GM18519 (cell line): ENCODE measurements at regions not wholly inside any gene's neighbourhood (a gene's known extent, or its start where the extent isn't known, plus 50 kb on each side); places are given as distances from the start of the nearest gene placed in this dataset.
"Not testable (repeated sequence)": the region's sequence is repeated elsewhere in the genome, so short reads cannot be mapped to it uniquely, and the experiment has no call there.

Experiments
- ATAC-seq: cut with Tn5 transposase; IDR thresholded peaks from one replicate; pipeline ENCODE4 v1.9.1; 2021; ENCODE audit warnings: mild to moderate bottlenecking, moderate library complexity; ENCODE audit not compliant: unreplicated experiment, low FRiP score

DNA sequence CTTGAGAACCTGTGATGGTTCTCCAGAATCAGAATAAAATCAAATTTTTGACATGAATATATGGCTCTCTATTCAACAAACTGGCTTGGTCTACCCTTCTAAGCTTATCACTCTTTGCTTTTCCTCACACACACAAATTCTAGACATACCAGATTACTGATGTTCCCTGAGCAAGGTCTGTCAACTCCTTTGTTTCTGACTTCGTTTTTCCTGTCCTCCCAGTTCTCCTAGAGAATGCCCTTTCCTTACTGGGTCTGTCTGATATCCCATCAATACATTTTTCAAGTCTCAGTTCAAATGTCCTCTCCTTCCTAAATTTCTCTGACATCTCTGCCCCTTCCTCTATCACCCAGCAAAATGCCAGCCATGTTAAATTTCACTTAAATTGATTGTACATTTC is 202.1 kb upstream of the IGFBP7 start:
- ATAC-seq, result no peak

DNA sequence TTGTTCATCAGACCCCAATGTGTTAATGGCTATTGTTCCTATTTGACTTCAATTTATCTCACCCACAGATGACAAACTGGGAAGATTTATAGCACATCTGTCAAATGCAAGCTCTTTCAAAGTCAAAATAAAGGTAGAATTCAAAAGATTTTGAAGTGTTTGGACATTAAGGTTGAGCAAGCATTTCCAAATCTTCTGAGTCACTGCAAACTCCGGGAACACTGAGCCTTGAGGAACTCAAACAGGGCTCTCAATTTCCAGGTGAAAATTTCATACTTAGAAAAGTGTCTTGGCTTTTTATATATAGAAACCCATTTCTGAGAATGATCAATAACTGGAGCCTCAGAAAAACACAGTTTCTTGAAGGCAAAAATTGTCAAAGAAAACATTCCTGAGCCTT is 199.5 kb upstream of the IGFBP7 start:
- ATAC-seq, result no peak

DNA sequence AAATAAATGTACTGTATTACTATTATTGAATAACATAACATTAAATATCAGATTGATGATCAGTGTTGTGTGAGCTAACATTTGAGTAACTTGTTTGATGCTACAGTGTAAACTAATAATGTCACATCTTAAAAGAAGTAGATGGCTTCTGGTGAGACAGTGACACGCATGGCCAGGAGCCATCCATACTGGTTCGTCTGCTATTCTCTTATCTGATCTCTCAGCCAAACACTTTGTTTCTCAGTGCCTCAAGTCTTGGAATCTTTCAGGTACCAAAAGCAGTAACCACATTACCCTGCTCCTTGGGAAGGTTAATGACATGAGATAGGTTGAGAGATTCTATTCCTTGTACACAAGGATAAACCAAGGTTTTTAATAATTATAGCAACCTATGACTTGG is 198.1 kb upstream of the IGFBP7 start:
- no peak for ATAC-seq

DNA sequence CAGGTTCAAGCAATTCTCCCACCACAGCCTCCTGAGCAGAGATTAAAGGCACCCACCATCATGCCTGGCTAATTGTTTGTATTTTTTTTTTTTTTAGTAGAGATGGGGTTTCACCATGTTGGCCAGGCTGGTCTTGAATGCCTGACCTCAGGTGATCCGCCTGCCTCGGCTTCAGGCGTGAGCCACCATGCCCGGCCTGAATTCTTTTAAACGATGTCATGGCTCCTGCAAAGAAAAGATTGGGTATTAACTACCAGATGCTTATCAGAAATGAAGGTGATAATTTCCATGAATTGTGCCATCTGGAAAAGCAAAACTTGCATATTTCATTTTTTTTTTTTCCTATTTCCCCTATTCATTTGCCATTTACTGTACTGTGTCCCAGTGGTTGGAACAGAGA is 195.7 kb upstream of the IGFBP7 start:
- ATAC-seq, result no peak

DNA sequence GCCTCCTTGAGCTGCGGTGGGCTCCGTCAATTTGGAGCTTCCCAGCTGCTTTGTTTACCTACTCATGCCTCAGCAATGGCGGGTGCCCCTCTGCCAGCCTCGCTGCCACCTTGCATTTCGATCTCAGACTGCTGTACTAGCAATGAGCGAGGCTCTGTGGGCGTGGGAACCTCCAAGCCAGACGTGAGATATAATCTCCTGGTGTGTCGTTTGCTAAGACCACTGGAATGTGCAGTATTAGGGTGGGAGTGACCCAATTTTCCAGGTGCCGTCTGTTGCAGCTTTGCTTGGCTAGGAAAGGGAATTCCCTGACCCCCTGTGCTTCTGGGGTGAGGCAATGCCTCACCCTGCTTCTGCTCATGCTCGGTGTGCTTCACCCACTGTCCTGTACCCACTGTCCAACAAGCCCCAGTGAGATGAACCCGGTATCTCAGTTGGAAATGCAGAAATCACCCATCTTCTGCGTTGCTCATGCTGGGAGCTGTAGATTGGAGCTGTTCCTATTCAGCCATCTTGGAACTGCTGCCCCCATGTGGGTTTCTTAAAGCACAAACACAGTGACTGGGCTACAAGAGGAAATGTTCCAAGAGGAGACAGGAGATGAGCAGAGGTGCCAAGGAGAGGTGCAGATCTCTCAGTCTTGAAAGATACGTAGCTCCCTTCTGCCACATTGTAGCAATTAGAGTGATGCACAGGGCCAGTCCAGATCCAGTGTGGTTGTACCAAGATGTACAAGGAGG is 193.0 kb upstream of the IGFBP7 start:
- ATAC-seq, result no peak

DNA sequence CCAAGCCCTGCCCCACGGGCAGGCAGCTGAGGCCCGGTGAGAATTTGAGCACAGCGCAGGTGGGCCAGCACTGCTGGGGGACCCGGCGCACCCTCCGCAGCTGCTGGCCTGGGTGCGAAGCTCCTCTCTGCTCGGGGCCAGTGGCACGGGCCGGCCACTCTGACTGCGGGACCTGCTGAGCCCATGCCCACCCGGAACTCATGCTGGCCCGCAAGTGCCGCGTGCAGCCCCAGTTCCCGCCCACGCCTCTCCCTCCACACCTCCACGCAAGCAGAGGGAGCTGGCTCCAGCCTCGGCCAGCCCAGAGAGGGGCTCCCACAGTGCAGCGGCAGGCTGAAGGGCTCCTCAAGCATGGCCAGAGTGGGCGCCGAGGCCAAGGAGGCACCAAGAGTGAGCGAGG is 190.1 kb upstream of the IGFBP7 start:
- ATAC-seq, result not testable (repeated sequence)

DNA sequence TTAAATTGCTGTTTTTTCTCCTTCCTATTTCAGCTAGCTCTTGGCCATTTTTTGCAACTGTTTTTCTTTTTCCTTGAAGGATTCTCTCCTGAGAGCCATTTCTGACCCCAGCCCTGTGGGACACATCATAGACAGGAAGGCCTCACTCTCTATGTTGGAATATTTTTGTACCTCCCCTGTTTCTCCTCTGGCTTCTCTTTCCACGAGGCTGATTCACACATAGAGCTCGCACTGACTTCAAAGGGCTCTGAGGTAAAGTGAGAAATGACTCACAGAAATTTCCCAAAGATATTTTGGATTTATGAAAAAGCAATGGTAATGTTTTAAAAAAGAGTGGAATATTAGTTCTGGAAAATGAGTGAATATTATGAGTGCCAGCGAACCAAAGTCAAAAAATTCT is 181.7 kb upstream of the IGFBP7 start:
- no peak for ATAC-seq

DNA sequence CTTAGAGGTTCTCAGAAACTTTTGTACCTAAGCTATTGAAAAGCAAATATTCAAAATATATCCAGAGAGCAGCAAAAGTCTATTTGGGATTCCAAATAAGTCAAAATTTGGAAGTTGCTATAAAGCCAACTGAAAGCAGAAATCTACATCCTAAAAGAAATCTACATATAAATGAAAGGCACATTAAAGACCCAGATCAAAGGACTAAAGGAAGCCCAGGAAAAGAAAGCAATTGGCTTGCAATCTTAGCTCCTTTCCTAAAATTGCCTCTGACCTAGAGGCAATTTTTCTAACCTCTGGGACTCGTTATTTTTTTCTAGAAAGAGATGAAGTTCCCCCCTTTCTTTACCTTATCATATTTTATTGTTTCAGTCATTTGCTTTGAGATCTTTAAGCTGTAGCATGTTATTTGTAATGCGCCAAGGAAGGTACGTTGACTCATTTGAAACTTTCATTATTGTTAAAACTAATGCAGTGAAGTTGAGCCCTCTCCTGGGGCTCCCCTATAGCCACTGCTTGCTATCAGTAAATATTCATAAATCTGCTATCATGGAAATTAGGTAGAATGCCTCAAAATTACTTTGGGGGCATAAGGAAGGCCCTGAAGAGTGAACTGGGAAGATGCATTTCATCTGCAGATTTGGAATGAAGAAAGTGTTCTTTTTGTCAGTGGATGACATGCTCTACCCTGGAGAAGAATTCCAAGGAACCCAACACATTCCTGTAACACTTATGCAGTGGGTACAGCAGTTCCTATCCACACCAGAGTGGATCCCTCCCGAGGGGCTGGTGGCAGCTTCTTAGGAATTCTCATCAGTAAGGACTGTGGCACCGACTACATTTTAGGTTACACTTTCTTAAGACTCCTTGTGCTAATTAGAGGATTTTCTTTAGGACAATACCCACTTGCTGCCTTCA is 177.8 kb upstream of the IGFBP7 start:
- ATAC-seq, result no peak

DNA sequence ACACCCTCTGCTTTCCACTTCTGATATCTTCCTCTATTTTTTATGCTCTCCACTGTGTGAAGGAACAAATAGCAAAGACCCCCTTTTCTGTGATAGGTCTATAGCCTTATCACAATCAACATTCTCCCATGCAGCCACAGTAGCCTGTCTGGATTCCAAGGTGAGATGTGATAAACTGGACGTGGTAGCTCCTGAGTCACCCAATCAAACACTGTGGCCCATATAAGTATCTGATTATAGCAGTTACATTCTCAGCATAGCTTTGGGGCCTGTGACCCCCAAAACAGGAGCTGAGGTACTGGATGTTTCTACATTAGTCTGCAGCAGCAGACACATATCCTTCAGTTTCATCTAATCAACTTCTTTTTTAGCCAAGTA is 172.7 kb upstream of the IGFBP7 start:
- ATAC-seq, result no peak

DNA sequence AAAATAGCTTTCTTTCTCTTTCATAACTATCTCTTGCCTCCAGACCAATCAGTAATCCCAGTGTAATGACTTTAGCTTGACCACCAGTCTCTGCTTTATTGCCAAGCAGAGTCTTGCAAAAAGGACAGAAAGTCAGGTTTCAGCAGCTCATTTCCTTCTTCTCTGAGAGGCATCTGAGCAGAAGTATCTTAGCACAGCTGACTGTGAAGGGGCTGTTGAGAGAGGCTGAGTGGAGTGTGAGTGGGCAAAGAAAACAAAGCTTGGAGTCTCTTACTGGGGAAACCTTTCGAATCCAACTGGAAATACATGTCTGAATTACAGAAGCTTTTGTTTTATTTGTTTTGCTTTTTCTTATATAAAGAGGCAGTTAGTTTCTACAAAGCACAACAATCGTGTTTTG is 170.3 kb upstream of the IGFBP7 start:
- ATAC-seq, result no peak

DNA sequence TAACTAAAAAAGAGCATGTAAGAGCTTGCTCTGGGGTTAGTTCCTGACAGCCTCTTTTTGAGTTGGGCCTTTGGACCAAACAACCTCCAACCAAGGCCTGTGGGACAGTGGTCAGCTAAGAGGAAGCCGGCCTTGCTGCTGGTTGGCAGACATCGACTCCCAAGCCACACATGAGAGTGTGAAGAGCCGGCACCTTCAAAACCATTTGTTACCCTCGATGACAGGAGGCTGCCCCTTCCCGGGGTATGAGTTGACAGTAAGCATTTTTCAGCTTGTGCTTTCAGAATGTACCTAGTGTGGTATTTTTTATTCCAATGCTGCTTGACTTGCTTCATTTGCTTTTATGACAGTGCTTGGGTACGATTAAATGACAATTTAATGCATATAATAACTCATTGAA is 168.6 kb upstream of the IGFBP7 start:
- no peak for ATAC-seq

DNA sequence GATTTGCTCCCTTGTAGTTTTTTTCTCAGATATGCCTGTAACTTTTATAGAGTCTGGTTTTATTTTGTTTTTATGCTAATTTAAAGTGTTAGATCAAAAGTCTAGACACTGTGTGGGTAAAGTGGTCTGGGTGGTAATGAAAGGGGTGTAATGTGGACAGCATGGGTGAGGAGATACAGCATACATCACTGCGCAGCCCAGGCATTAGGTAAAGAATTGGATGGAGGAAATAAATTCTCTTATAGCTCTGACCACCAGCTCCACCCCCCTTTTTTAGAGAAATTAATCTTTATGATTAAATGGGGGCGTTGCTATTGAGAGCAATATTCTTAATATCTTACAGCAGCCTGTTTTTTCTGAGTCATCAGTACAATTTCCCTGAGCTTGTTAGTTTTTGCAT is 163.9 kb upstream of the IGFBP7 start:
- no peak for ATAC-seq

DNA sequence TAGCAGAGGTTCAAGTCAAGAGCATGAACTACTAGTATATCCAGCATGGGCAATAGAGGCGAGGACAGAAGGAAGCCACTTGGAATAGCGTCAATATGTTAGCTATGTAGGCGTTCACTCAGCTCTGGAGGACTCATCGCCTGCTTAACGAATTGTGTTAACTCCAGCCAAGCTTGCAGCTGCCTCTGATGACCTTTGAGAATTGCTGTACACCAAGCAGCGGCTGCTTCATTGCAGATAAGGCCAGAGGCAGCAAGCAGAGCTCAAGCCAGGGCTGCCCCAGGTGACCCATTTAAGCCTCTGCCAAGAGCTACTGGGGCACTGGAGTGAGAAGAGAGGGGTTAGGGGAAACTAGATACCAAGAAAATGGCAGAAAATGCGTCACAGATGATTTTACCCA is 160.2 kb upstream of the IGFBP7 start:
- ATAC-seq, result no peak

DNA sequence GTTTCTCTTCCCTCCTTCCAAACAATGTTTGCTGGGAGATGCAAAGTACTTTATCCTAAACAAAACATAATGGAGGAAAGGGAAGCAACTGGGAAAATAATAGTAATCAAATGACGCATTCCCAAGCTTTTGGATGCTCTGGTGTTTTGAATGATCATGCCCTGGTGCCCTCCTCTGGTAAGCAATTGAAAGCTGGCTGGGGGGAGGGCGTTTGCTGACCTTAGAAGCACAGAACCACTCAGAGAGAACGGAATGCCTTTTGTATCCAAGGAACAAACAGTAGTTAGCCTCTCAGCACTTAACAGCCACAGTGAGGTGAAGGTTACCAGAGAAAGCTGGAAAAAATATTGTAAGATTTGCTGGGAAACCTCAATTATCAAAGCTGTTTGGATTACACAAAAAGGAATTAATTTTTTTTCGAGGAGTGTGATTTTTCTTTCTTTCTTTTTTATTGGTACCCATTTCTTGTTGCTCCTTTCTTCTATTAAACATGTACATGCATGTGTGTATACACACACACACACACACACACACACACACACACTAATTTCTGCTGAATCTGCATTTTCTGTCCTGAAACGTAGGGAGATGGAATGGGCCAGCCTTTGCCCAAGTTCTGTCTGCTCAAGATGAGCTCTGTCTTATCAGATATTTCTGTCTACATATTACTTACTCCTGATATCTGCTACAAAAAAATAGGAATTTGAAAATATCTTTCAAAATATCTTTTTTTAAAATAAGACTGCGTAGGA is 155.8 kb upstream of the IGFBP7 start:
- ATAC-seq, result no peak

DNA sequence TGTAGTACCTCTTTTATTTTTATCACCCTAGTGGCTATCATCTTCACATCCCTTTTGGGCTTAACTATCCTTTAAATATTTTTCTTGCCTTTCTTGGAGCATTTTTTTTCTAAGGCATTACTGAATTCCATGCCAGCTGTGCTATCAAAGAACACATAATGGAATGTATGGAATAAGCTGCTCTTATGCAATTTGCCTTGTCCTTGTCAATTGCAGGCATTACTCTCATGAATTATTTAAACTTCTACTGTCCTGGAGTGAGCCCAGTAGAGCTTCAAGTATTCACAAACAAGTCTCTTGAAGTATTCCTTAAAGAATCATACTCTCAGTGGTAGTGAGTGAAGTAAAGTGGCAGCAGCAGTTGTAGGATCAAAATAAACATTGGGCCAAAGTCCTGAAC is 144.6 kb upstream of the IGFBP7 start:
- ATAC-seq, result no peak

DNA sequence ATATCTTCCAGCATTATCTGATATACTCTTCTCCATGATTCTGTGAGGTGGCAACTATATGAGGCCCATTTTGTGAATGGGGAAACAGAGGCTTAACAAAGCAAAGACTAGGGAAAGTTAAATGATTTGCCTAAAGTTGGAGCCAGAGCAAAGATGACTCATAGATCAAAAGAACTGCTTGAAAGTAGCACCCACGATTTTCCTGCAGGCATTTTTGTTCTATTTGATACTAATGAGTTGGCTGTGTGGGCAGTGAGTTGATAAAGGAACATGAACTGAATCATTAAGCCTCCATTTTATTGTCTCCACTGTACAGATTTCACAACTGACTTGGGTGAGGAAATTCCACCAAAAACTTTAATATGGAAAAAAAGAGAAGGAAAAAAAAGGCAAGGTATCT is 138.9 kb upstream of the IGFBP7 start:
- no peak for ATAC-seq

DNA sequence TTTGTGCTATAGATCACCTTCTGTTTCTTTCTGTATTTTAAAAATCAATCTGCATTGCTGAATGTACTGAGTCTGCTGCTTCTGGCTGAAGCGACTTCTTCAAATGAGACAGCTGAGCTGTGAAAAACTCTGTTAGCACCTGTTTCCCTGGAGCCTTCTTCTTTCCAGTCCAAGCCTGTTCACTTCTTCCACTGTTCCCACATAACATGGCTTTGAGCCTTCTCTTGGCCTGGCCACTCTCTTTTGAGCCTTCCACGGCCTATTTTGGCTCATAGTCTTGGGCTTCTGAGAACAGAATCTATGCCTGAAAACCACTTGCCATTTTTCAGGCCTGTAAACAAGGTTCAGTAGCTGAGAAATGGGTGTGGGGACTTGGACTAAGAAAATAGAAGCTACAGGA is 132.9 kb upstream of the IGFBP7 start:
- no peak for ATAC-seq

DNA sequence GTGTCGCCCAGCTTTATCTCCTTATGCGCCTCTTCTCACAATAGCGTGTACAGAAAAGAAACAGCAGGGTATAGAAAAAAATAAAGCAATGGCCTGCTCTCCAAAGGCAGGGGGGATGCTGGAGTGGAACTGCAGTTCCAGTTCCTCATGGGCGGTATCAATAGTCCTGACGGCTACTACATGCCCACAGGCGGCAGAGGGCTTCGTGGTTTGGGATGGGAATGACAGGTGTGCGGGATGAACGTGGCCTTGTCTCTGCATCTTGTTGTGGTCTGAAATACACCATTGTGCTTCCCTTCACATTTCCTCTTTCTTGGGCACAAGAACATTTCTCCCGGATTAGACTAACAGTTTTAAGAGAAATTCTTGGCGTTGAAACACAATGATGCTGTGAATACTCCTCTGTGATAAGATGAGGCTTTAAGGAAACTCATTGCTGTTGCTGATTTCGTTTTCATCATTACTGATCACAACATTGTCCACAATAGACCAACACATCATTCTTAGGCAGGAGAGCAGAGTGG is 124.1 kb upstream of the IGFBP7 start:
- ATAC-seq, result no peak

DNA sequence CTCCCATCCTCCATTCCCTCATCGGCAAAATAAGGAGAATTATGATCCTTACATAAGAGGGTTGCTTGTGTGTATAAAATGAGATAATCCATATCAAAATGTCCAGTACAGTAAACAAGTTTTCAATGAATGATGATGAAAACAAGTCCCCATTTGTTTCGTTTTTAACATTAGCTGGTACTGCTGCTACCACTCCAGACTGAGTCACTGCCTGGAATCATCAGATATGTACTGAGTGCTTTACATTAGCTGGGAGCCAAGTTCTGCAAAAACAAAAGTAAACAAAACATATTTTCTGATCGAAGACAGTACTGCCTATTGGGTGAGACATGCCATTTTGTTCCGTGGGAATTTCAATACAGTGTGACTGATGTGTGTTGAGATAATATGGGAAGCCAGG is 123.2 kb upstream of the IGFBP7 start:
- ATAC-seq, result no peak

DNA sequence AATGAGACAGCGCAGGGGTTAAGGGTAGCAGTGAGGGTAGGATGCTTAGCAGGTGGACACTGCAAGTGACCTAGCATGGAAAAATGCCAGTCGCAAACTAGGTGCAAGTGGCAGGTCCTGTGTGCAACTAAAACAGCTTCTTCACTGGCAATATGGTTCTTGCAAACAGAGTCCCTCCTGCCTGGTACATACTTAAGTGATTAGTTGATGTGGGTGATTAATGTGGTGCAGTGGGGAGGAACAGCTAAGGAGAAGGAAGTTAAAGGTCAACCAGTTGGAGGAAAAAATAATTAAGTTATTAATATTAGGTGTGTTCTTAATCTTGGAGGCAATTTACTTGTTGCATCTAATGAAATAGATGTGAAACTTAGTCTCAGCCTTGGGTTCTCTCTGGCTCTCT is 121.6 kb upstream of the IGFBP7 start:
- ATAC-seq, result no peak

DNA sequence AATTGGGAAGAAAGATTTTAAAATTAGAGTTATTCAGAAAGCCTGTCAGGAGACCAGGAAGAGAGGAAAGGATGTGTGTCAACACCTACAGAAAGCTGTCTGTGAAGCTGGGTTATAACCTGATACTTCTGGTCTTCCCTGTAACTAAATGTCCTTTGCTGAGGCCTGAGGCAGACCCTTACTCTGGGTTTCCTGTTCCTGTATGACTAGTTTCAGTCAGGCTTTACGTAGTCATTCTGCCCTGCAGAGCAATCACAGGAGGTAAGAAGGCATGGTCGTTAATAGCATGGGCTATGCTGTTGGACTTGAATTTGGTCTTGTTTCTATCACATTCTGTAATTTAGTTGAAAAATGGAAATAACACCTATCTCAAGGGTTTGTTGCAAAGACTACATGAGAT is 110.5 kb upstream of the IGFBP7 start:
- ATAC-seq, result no peak
